CD4-positive, alpha-beta T cell treated with Interleukin-4 for 4 hours (primary cell): ENCODE measurements at regions not wholly inside any gene's neighbourhood (a gene's known extent, or its start where the extent isn't known, plus 50 kb on each side); places are given as distances from the start of the nearest gene placed in this dataset.
"Not testable (repeated sequence)": the region's sequence is repeated elsewhere in the genome, so short reads cannot be mapped to it uniquely, and the experiment has no call there.

ENCODE experiments used
- DNase-seq: peaks from one replicate; pipeline ENCODE4 v3.0.0-alpha.2; 2020

DNA sequence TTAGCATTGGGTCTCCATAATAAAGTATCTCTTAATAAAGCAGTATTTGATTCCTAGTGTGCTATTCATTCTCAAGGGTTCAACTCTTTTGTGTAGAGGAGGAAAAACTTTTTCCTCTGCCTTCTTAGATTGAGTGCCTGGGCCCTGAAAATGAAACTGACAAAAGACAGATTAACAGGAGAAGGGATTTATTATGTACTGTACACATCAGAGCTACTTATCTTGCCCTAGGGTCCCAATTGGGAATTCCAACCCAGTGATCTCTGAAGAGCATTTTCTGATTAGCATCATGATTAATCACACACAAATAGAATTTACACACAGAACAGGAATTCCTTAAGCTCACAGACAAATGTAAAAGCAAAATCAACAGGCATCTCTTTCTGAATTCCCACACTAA is 128.9 kb downstream of the CD164 start:
- DNase-seq: no peak

DNA sequence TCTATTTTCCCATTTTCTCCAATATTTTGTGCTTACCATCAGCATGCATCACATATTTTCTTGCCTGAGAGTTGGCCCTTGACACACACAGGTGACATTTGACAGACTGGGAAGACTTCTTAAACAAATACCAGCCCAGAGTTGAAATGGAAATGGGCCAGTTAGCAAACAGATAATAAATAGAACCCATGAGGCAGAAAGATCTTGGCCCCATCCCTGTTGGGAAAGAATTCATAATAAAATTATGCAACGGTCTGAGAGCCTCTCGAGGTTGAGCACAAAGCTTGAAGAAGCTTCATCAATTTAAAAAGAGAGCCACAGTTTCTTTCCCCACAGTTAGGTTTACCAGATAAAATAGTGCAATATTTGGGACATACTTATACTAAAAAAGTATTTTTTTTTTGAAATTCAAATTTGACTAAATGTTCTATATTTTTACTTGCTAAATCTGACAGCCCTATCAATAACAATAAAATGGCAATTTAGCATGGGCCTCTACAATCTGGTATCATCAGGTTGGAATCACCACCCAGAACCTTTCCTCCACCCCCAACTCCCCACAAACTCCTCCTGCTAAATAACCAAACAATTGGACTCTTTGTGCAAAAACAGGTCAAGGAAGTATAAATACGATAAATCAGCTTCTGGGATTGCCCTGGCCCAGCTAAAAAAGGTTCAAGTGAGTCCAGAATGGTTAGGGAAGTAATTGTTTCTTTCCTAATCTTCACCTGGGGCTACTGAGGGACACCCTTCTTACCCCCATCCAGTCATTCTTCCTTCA is 129.8 kb downstream of the CD164 start:
- DNase-seq: no peak

DNA sequence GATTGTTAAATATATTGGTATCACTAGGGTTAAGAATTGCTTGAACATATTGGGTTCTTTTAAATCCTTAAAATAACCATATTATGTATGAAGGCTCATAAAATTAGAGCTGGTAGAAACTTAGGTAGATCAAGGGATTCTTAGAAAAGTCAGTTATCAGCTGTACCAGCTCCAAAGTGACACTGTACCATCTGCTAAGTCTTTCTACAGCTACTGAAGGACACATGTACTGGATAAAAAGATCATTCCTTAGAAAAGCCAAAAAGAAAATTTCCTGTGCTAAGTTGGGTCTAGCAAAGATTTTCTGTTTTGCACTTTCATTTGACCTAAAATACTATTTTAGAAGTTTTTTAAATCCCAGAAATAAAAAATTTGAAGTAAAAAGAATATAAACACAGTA is 130.4 kb downstream of the CD164 start:
- no peak for DNase-seq

DNA sequence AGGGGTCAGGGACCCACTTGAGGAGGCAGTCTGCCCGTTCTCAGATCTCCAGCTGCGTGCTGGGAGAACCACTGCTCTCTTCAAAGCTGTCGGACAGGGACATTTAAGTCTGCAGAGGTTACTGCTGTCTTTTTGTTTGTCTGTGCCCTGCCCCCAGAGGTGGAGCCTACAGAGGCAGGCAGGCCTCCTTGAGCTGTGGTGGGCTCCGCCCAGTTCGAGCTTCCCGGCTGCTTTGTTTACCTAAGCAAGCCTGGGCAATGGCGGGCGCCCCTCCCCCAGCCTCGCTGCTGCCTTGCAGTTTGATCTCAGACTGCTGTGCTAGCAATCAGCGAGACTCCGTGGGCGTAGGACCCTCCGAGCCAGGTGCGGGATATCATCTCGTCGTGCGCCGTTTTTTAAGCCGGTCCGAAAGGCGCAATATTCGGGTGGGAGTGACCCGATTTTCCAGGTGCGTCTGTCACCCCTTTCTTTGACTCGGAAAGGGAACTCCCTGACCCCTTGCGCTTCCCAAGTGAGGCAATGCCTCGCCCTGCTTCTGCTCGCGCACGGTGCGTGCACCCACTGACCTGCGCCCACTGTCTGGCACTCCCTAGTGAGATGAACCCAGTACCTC is 131.6 kb downstream of the CD164 start:
- not testable (repeated sequence) for DNase-seq

DNA sequence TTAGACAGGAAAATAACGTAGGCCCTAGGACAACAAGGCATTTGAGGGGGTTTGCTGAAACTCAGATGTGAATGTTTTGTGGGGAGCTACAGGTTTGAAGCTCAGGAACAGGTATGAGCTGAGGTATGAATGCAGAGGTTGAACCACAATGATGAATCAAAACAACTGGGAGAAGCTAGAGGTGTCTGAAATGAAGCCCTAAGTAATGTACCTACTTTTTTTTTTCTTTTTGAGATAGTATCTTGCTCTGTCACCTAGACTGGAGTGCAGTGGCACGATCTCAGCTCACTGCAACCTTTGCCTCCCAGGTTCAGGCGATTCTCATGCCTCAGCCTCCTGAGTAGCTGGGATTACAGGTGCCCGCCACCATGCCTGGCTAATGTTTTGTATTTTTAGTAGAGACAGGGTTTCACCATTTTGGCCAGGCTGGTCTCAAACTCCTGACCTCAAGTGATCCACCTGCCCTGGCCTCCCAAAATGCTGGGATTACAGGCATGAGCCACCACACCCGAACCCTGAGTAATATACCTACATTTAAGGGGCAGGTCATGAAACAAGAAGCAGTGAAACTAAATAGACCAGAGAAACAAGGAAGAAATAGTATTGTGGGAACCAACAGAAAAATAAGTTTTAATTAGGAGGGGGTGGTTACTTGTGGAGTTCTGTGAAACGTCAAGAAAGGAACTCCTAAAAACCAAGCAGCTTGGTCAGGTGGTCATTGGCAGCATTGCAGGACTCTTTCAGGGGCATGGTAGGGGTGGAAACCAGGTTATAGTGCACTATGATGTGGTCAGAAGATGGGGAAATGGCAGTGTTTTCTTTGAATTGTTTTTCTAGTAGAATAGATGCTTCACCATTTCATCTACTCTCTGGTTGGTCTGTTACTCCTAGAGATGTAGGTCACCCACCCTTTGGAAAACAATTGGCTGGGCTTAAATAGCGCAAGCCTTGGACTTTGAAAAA is 138.1 kb downstream of the CD164 start:
- DNase-seq: no peak

DNA sequence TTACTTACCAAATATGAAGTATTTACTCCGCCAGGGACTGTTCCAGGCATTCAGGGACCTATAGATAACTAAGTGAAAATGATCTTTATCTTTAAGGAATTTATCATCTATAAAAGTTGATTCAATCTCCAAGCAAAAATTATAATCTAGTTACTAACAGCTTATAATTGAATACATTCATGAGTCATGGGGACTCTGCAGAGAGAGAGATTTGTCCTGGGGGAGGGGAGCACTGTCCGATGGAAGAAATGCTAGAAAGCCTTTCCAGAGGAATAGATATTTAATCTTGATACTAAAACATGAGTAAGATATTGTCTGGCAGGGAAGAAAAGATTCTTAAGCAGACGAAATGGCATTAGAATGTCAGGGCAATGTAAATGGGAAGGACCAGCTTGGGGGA is 139.3 kb downstream of the CD164 start:
- DNase-seq: no peak

DNA sequence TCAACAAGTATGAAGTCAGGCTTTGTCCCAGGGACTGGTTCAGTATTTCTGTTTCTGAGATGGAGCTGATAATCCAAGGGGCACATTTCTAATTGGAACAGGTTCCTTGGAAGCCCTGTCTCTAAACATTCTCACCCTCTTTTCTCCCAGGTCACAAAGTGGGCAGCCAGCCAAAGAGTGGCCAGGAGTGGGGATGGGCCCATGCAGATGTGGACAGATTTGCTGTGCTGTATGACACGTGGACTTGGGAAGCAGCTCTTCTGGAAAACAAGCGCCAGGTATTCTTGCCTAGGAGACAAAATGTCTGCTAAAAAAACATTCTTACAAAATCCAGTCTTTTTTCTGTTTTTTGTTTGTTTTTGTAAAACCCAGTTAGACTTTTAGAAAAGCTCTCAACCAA is 140.2 kb downstream of the CD164 start:
- no peak for DNase-seq

DNA sequence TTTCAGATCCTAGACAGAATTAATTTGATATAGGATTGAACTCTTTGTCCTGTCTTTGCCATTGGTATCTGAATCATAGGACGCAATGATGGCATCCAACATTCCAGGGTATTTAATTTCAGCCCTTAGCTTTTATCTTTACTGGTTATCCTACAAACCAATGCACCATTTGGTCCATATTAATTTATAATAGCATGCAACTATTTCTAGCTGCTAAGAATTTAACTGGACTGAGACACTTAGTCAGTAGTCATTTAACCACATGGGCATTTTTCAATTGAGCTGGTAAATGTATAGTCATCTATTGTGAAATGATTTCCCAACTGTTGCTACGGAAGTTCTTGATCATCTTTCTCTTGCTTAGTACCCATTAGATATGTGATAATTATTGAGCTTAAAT is 141.1 kb downstream of the CD164 start:
- DNase-seq: peak; percentile 4

DNA sequence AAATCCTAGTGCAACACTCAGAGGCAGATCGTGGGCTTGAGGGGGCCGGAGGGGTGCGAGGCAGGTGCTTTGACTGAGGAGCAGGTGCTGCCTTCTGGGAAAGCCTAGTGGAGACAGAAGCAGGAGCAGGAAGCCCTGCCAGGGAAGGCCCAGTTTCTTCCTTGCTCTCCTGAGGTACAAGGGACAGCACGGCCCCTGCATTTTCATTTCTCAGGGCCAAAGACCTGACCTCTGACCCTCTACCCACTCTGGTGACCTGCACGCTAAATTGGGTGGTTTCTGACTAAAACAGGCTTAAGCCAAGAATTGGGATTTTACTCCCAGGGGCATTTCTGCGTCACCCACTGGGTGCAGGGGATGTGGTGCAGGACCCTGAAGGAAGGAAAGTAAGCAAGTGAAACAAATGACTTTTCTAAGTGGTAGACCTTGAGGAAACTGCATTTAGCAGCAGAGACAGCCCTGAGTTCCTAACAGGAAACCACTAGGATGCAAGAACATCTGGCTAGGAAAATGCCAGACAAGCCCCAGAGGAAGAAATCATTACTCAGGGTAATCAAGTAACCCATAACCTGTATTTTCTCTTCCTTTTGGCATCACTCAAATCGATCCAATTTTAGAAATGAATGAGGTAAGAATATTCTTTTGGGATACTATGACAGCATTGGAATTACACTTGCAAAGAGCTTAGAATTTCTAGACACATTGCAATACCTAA is 141.7 kb downstream of the CD164 start:
- no peak for DNase-seq

DNA sequence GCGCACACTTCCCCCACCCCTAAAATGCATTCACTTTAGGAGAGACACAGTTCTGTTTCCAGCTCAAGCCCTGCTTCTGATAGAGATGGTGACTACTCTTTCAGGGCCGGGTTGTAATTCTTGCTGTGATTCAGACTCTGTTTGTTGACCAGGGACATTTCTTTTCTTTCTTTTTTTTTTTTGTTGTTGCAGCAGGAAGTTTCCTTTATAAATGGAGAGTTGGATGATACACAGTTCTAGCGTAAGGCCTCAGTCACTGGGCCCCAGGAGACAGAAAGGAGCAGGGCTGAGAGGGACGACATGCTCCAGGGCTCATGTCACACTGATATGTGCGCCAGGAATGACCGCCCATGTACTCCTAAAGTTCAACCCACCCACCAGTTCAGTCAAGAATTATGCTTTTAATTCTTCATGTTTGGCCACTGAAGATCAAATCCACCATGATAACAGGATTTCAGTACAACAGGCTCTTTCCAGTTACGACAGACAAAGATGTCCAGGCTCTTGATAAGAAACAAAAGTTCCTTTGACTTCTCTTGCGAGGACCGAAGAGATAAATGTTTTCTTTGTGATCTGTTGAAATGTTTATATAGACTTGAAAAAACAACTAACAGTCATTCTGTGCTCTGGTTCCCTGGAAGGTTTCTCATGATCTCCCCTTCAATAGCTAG is 142.5 kb downstream of the CD164 start:
- DNase-seq: no peak

DNA sequence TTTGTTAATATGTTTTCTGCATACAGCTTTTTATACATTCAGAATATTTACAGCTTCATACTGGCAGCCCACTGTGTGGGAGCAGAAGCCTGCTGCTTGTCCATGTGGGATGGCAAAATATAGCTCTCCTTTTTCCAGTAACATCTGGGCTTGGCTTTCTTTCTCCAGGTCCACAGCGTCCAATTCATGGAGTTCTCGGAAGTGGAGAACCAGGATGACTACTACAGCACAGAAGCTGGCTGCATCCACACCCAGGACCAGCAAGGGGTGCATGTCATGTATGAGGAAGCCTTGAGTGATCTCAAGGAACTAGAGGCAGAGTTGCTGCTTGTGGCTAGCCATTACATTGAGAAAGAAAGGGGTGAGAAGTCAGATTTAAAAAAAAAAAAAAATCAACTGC is 143.1 kb downstream of the CD164 start:
- DNase-seq: no peak

DNA sequence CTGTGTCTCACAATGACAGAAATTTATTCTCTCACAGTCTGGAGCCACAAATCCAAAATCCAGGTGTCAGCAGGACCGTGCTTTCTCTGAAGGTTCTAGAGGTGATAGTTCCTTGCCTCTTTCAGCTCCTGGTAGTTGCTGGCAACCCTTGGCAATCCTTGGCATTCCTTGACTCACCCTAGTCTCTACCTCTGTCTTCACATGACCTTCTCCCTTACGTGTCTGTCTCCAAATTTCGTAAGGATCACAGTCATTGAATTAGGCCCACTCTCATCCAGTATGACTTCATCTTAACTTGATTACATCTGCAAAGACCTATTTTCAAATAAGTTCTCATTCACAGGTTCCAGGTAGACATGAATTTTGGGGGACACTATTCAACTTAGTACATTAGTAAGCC is 143.1 kb downstream of the CEP57L1 start:
- DNase-seq: no peak

DNA sequence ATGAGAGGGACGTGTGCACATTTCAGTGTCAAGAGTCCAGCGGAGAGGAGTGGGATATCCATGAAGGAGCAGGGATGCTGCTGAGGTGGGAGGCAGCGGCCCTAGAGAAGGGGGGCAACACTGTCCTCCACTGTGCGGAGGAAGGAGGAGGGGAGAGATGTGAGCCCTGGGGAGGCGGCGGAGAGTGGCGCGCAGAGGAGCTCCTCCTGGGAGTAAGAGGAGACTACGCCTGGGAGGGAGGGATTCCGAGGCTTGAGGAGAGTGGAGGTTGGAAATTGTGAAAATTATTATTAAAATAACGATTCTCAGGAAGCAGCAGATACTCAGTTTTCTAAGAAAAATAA is 142.7 kb downstream of the CEP57L1 start:
- DNase-seq: no peak

DNA sequence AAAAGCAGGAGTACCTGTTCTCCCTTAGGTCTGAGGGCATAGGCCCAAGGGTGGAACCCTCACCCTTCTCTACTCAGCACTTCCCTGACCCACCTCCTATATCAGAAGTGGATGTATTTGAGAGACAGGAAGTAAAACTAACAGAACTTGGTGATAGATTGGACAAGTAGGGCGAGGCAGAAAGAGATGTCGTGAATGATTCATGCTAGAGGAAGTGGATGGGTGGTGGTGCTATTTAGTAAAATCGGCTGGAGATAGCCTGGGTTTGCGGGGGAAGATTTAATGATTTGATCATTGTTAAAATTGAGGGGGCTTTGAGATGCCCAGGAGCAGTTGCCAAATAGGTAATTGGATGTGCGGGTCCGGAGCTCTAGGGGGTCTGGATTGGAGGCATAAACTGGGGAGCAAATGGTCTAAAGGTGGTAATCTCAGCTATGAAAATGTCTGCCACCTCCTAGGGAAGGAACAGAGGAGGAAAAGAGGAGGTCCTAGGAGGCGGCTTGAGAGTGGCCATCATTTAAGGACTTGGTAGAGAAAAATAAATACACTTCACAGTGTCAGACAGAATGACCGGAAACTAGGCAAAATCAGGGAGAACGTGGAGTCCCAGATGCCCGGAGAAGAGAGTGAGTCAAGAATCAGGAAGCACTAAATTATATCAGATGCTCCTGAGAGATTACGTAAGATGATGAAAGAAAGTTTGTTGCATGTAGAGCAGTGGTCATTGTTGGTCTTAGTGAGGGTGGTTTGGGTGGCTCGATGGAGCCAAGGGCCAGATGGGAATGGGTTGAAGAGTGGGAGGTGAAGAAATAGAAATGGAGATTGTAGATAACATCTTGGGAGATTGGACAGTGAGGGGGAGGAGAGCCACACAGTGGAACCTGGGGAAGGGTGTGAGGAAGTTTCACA is 142.0 kb downstream of the CEP57L1 start:
- DNase-seq: peak; percentile 31

DNA sequence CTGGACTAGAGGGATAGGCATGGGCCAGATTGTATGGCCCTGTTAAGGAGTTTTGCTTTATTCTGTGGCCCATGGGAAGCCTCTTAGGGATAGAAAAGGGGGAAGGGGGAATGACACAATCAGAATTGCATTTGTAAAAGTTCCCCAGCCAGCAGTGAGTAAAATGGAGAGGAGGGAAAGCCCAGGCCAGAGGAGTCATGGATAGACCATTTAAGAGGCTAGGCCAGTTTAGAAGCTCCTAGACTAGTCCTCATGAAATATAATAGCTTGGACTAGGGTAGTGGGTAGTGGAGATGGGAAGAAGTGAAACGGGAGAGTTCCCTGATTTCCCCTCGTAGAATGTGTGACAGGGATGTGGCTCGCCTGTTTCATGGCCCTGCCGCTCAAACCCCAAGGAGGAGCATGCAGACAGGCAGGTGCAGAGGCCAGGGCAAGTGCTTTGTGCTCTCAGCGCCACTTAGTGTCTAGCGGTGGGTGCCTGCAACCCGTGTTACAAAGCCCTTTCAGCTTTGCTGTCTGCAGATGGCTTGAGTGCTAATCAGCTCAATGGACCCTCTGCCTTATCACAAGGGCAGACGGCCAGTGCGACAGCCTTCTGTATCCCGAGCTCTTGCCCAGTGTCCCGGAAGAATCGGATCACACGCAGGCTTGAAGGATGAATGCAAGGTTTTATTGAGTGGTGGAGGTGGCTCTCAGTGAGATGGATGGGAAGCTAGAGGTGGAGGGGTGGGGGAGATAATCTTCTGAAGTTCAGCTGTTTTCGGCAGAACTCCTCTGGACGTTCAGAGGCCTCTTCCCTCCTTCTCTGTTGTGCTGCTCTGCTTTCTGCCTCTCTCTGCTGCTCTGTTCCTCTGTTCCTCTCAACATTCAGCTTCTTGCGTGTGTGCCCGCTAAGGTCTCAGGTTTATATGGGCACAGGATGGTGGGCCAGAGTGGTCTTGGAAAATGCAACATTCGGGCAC is 141.1 kb downstream of the CEP57L1 start:
- DNase-seq: peak; percentile 2

DNA sequence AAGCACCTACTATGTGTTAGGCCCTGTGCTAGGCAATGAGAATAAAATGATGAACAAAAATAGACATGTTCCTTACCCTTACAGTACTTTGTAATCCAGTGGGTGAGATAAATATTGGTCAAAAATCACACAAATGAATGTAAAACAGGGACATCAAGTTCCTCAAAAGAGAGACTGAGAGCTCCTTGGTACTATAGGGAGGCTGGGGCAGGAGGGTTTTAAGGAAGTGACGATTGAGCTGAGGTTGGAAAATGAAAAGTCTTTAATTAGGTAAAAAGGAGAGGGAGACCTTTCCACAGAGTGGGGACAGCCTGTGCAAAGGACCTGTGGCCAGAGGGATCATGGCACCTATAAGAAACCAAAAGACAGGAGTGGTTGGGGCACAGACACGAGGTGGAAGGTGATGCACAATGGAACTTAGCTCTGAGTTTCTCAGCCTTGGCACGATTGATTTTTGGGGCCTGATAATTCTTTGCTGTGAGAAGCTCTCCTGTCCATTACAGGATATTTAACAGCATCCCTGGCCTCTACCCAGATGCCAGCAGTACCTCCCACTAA is 140.3 kb downstream of the CEP57L1 start:
- no peak for DNase-seq

DNA sequence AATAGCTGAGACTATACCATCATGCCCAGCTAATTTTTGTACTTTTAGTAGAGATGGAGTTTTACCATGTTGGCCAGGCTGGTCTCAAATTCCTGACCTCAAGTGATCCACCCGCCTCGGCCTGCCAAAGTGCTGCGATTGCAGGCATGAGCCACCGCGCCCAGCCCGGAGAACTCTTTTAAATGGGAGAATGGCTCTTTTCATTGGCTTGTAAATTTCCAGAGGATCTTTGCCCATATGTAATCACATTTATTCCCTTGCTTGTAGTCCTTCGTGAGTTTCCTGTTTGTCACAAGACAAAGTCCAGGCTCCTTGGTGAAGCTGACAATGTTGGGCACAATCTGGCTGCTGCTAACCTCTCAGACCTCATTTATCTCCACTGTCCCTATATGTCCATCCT is 135.1 kb downstream of the CEP57L1 start:
- DNase-seq: no peak

DNA sequence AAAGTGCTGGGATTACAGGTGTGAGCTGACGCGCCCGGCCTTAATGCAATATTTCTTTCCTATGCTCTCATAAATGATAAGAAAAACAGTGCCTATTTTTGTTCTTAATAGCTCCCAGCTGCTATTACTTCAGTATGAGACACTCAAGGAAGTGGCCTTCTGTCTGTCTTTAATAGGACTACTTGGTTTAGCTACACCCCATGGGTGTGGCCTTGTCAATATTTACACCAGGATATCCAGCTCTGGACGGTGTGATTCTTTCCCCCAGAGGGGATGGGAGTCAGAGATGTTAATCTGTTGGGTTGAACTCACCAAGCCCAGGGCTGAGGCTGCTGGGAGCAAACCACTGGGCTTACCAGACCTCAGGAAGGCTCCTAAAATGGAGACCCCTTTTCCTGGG is 134.2 kb downstream of the CEP57L1 start:
- no peak for DNase-seq

DNA sequence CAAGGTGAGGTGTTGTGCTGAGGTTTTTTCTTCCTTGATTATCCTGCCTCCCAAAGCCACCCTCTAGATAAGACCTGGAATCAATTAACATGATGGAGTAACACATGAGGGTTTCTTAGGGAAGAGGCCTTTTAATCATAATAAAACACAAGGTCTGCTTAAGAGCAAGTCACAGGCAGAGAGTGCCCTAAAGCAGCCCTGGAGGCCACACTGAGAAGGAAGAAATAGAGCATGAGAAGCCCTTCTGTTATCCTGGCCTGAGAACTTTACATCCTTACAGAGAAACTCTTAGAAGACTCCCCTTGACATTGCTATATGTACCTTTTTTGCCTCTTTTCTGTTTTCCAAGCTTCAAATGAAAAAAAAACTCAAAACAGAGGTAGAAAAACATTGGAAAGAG is 132.3 kb downstream of the CEP57L1 start:
- DNase-seq: no peak

DNA sequence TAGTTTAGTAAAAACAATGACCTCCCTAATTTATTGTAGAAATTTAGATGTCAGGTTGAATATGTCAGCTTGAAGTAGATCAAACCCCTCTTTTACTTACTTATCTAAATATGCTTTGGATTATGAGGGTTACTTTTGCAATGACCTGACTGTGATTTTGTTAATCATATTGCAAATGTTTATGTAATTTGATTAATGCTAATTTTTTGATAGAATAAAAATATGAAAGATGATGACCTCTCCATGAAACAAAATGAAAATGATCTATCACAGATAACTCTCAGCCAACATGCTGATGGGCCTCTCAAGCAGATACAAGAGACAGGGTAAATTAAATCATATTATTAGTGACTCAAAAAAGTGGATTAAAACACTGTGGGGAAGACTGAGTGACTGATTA is 131.0 kb downstream of the CEP57L1 start:
- no peak for DNase-seq
